ENCODE measurements at regions not wholly inside any gene's neighbourhood (a gene's known extent, or its start where the extent isn't known, plus 50 kb on each side); places are given as distances from the start of the nearest gene placed in this dataset.

- DNase-seq (ENCODE audit: low spot score) = no peak
- TF ChIP-seq CTCF (IDR thresholded peaks at IDR 0.05; ENCODE audit: unreplicated experiment) = no peak
- H3K9me3 Mint-ChIP-seq (ENCODE audit: unreplicated experiment) = peaks cover 4% of the 10 kb centered on the region
- no peaks in the 10 kb centered on the region for H3K27me3 Mint-ChIP-seq (ENCODE audit: unreplicated experiment)
- no peaks in the 10 kb centered on the region for H3K4me1 Mint-ChIP-seq (ENCODE audit: unreplicated experiment)
- no peak overlapping the region for H3K4me3 Mint-ChIP-seq (ENCODE audit: unreplicated experiment)
- H3K36me3 Mint-ChIP-seq (ENCODE audit: low read depth, unreplicated experiment) = no peaks in the 10 kb centered on the region
- H3K27ac Mint-ChIP-seq (ENCODE audit: unreplicated experiment) = no peak overlapping the region
These were observed 158.9 kb upstream of the OLIG3 start for GRCh38 chr6:137652961-137653705.

GRCh38 chr6:137653706-137654059 lies 159.5 kb upstream of the OLIG3 start:
- TF ChIP-seq CTCF (IDR thresholded peaks at IDR 0.05; ENCODE audit: unreplicated experiment) = no peak
- Mint-ChIP-seq H3K9me3 (ENCODE audit: unreplicated experiment) (peaks cover 4% of the 10 kb centered on the region), H3K27ac (ENCODE audit: unreplicated experiment) (no peak overlapping the region), H3K4me3 (ENCODE audit: unreplicated experiment) (no peak overlapping the region), H3K4me1 (ENCODE audit: unreplicated experiment) (no peaks in the 10 kb centered on the region), H3K27me3 (ENCODE audit: unreplicated experiment) (no peaks in the 10 kb centered on the region), H3K36me3 (ENCODE audit: low read depth, unreplicated experiment) (no peaks in the 10 kb centered on the region)
- no peak for DNase-seq (ENCODE audit: low spot score)

DNA sequence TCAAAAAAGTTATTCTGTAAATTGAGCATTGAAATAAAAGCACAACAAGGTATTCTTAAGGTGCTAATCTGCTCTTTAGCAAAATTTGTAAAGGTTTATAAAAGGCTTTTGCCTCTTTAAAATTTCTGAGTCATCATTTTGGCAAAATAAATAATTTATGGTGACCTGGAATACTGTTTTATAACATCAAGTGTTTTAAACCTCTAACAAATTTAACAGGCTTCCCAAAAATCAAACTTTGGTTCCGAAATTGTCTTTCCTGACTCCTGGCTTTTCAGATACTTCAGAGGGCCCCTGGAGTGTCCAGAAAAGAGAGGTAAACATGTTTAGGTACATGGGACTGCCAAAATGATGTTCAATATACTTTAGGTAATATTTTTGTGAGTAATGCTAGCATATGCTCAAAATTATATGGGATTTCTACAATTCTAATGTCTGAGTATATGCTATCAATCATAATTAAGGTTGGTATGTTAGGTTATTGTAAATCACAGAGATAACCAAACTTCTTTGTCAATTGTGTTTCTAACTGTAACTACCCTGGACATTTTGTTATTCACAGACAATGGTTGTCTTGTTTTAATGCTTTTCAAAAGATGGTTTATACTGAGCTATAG lies 160.3 kb upstream of the OLIG3 start:
- H3K36me3 Mint-ChIP-seq (ENCODE audit: low read depth, unreplicated experiment) = no peaks in the 10 kb centered on the region
- H3K27ac Mint-ChIP-seq (ENCODE audit: unreplicated experiment) = no peak overlapping the region
- H3K27me3 Mint-ChIP-seq (ENCODE audit: unreplicated experiment) = no peaks in the 10 kb centered on the region
- DNase-seq (ENCODE audit: low spot score) = no peak
- no peaks in the 10 kb centered on the region for H3K4me1 Mint-ChIP-seq (ENCODE audit: unreplicated experiment)
- peaks cover 4% of the 10 kb centered on the region for H3K9me3 Mint-ChIP-seq (ENCODE audit: unreplicated experiment)
- no peak overlapping the region for H3K4me3 Mint-ChIP-seq (ENCODE audit: unreplicated experiment)
- no peak for TF ChIP-seq CTCF (IDR thresholded peaks at IDR 0.05; ENCODE audit: unreplicated experiment)

GRCh38 chr6:137655291-137655690 lies 161.1 kb upstream of the OLIG3 start:
- Mint-ChIP-seq H3K4me3 (ENCODE audit: unreplicated experiment) (no peak overlapping the region), H3K36me3 (ENCODE audit: low read depth, unreplicated experiment) (no peaks in the 10 kb centered on the region), H3K4me1 (ENCODE audit: unreplicated experiment) (no peaks in the 10 kb centered on the region), H3K27me3 (ENCODE audit: unreplicated experiment) (no peaks in the 10 kb centered on the region), H3K27ac (ENCODE audit: unreplicated experiment) (no peak overlapping the region), H3K9me3 (ENCODE audit: unreplicated experiment) (peaks cover 4% of the 10 kb centered on the region)
- DNase-seq (ENCODE audit: low spot score) = no peak
- no peak for TF ChIP-seq CTCF (IDR thresholded peaks at IDR 0.05; ENCODE audit: unreplicated experiment)

DNA sequence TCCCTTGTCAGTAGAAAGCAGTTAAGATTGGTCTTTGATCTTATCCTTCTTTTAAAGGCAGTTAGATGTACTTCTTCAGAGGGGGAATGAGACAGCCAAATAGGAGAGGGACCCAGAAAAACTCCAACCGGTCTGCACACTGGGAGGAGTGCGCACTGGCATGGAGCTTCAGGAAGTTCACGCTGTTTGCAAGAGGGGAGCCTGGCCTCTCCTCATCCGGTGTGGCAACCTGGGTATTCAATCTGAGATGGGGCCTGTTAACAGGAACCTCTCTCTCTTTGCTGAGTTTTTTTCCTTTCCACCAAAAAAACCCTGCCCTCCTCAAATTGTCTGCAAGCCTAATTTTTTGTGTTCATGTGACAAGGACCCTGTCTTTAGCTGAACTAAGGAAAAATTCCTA lies 162.5 kb upstream of the OLIG3 start:
- Mint-ChIP-seq H3K9me3 (ENCODE audit: unreplicated experiment) (peaks cover 4% of the 10 kb centered on the region), H3K27me3 (ENCODE audit: unreplicated experiment) (no peaks in the 10 kb centered on the region), H3K27ac (ENCODE audit: unreplicated experiment) (no peak overlapping the region), H3K4me3 (ENCODE audit: unreplicated experiment) (no peak overlapping the region), H3K36me3 (ENCODE audit: low read depth, unreplicated experiment) (no peaks in the 10 kb centered on the region), H3K4me1 (ENCODE audit: unreplicated experiment) (no peaks in the 10 kb centered on the region)
- no peak for DNase-seq (ENCODE audit: low spot score)
- no peak for TF ChIP-seq CTCF (IDR thresholded peaks at IDR 0.05; ENCODE audit: unreplicated experiment)

Data from endothelial cell (in vitro differentiated cells).